DOHH2 (cell line): ENCODE measurements at regions not wholly inside any gene's neighbourhood (a gene's known extent, or its start where the extent isn't known, plus 50 kb on each side); places are given as distances from the start of the nearest gene placed in this dataset.

Experiments used
- H3F3A ChIP-seq: fragments of 200-600 bp; sonication (generic), shearing (Covaris generic); 2 replicates; pipeline ENCODE4 v1.6.0; 2016; ENCODE audit warnings: antibody characterized with exemption, mild to moderate bottlenecking; ENCODE audit not compliant: control insufficient read depth, insufficient read depth
- H3K27ac ChIP-seq: fragments of 200-600 bp; sonication (generic); 2 replicates; pipeline ENCODE4 v1.5.1; 2014; ENCODE audit warnings: low read depth, mild to moderate bottlenecking, low read length, moderate library complexity
- H3K27me3 ChIP-seq: fragments of 200-600 bp; sonication (generic); 2 replicates; pipeline ENCODE4 v1.6.1; 2014; ENCODE audit warnings: mild to moderate bottlenecking, low read length, mixed read lengths; ENCODE audit not compliant: control insufficient read depth
- H3K36me3 ChIP-seq: fragments of 200-600 bp; sonication (generic); 2 replicates; pipeline ENCODE4 v1.6.1; 2014; ENCODE audit warnings: mild to moderate bottlenecking, low read length, moderate library complexity, mixed read lengths; ENCODE audit not compliant: control insufficient read depth
- H3K4me1 ChIP-seq: fragments of 200-600 bp; sonication (generic); 2 replicates; pipeline ENCODE4 v1.6.1; 2014; ENCODE audit warnings: mild to moderate bottlenecking, low read length, mixed read lengths; ENCODE audit not compliant: control insufficient read depth
- H3K4me2 ChIP-seq: fragments of 200-600 bp; sonication (generic); 2 replicates; pipeline ENCODE4 v1.6.0; 2014; ENCODE audit warnings: mild to moderate bottlenecking, low read length, moderate library complexity
- H3K4me3 ChIP-seq: fragments of 200-600 bp; sonication (generic); 2 replicates; pipeline ENCODE4 v1.5.1; 2014; ENCODE audit warnings: mild to moderate bottlenecking, low read length, mixed read lengths
- H3K79me2 ChIP-seq: fragments of 200-600 bp; sonication (generic); 2 replicates; pipeline ENCODE4 v1.6.1; 2014; ENCODE audit warnings: mild to moderate bottlenecking, low read length, mixed read lengths; ENCODE audit not compliant: control insufficient read depth
- H3K9me2 ChIP-seq: fragments of 200-600 bp; sonication (generic); replicated peaks from 2 replicates; pipeline ENCODE4 v1.6.1; 2014; ENCODE audit warnings: mild to moderate bottlenecking, low read length, mixed read lengths; ENCODE audit not compliant: control insufficient read depth
- H3K9me3 ChIP-seq: fragments of 200-600 bp; sonication (generic); 2 replicates; pipeline ENCODE4 v1.6.1; 2014; ENCODE audit warnings: antibody characterized with exemption, low read length, mixed read lengths; ENCODE audit not compliant: control insufficient read depth, insufficient read depth
- H4K20me1 ChIP-seq: fragments of 200-600 bp; sonication (generic); 2 replicates; pipeline ENCODE4 v1.6.0; 2014; ENCODE audit warnings: low read depth, mild to moderate bottlenecking, antibody characterized with exemption, low read length, moderate library complexity; ENCODE audit not compliant: control insufficient read depth, insufficient read depth
- EZH2phosphoT487 ChIP-seq: fragments of 200-600 bp; sonication (generic); IDR thresholded peaks from 2 replicates; pipeline ENCODE4 v1.6.1; 2017; ENCODE audit warnings: borderline replicate concordance, mild to moderate bottlenecking, antibody characterized with exemption, low read length, moderate library complexity, mixed read lengths
- TF ChIP-seq, protein P1 (sequence below): fragments of 200-600 bp; sonication (generic); IDR thresholded peaks from one replicate; pipeline ENCODE4 v1.5.1; 2014; ENCODE audit warnings: antibody characterized with exemption, mild to moderate bottlenecking, low read depth, low read length; ENCODE audit not compliant: poor library complexity, severe bottlenecking

DNA sequence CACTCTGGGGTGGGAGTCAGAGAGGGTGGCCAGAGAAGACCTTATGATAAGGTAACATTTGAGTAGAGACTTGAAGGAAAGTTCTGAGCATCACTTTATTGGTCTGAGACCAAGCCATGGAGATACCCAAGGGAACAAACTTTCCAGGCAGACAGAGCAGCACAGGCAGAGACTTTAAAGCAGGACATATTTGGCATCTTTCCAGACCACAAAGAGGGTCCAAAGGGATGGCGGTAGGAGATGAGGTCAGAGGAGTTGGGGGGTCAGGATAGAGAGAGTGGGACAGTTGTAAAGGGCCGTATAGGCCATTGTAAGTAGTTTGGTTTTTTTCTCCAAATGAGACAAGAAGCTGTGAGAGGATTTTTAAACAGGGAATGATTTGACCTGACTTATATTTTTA lies 344.4 kb downstream of the SEC23A start:
- no peaks in the 10 kb centered on the region for H3K36me3 ChIP-seq
- H3K9me3 ChIP-seq, result no peaks in the 10 kb centered on the region
- no peak overlapping the region for H3K4me3 ChIP-seq
- no peak overlapping the region for H3K27ac ChIP-seq
- H3F3A ChIP-seq, result no peaks in the 10 kb centered on the region
- no peaks in the 10 kb centered on the region for H3K27me3 ChIP-seq
- H4K20me1 ChIP-seq, result no peaks in the 10 kb centered on the region
- no peak overlapping the region for H3K4me2 ChIP-seq
- H3K9me2 ChIP-seq, result no peaks in the 10 kb centered on the region
- no peaks in the 10 kb centered on the region for H3K4me1 ChIP-seq
- H3K79me2 ChIP-seq, result no peaks in the 10 kb centered on the region
- TF ChIP-seq, protein P1, sequence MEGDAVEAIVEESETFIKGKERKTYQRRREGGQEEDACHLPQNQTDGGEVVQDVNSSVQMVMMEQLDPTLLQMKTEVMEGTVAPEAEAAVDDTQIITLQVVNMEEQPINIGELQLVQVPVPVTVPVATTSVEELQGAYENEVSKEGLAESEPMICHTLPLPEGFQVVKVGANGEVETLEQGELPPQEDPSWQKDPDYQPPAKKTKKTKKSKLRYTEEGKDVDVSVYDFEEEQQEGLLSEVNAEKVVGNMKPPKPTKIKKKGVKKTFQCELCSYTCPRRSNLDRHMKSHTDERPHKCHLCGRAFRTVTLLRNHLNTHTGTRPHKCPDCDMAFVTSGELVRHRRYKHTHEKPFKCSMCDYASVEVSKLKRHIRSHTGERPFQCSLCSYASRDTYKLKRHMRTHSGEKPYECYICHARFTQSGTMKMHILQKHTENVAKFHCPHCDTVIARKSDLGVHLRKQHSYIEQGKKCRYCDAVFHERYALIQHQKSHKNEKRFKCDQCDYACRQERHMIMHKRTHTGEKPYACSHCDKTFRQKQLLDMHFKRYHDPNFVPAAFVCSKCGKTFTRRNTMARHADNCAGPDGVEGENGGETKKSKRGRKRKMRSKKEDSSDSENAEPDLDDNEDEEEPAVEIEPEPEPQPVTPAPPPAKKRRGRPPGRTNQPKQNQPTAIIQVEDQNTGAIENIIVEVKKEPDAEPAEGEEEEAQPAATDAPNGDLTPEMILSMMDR, result no peak
- TF ChIP-seq EZH2phosphoT487, result no peak

DNA sequence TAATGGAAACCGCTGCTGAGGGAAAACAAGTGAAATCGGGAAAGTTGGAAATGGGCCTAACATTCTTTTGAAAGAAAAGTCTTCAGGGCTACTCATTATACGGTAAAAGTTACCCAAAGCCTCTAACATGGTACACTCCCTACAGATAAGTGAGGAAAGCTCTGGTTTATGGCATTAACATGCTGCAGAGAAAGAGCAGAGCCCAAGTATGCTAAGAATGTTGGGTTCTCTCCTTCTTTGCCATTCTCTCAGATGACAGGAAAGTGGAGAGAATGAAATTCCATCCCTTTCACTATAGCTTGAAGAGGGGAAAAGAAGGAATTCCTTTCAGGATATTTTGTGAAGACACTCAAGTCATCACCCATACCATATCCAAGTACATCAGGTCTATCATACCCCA lies 348.0 kb downstream of the SEC23A start:
- no peaks in the 10 kb centered on the region for H3K4me1 ChIP-seq
- no peaks in the 10 kb centered on the region for H3K79me2 ChIP-seq
- no peaks in the 10 kb centered on the region for H3K9me2 ChIP-seq
- TF ChIP-seq EZH2phosphoT487, result no peak
- TF ChIP-seq, protein P1, result no peak
- H3K27me3 ChIP-seq, result no peaks in the 10 kb centered on the region; the same call in 1 of the 2 replicates
- no peak overlapping the region for H3K4me2 ChIP-seq
- no peaks in the 10 kb centered on the region for H4K20me1 ChIP-seq
- no peak overlapping the region for H3K27ac ChIP-seq
- no peaks in the 10 kb centered on the region for H3K9me3 ChIP-seq
- H3K4me3 ChIP-seq, result no peak overlapping the region
- no peaks in the 10 kb centered on the region for H3F3A ChIP-seq
- H3K36me3 ChIP-seq, result no peaks in the 10 kb centered on the region

DNA sequence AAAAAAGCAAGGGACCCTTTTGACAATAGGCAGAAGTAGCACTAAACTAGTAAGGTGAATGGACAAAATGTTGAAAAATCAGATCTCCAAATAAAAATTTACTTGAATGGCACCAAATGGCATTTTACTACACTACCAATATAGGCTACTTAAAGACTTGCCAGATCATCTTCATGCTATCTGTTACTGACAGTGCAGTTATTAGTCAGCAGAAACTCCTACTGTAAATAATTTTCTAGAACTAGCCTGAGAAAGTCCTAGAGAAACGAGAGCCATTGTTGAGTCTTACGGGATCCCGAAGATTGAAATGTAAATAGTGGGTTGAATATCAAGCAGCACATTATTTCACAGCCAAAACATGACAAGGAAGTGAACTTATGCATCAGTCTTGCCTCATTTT lies 350.3 kb downstream of the SEC23A start:
- Histone ChIP-seq H3K4me1 (no peaks in the 10 kb centered on the region), H3K27me3 (no peaks in the 10 kb centered on the region; the same call in 1 of the 2 replicates)
- TF ChIP-seq, protein P1, result no peak

DNA sequence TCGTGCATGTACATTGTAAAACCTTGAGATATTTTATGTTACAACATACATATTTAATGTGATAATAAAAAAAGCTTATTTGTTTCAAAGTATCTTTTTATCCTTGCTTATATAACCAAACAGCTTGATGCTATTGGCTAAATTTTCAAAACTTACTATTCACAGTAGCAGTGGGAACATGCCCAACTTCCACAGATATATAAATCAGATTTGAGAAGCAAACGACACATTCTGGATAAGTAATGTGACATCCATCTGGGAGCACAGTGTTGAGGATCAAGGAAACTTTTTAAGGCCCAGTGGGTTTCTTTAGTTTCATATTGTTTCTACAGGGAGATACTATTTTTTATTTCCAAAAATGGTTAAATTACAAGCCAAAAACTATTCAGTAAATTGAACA lies 350.7 kb downstream of the SEC23A start:
- Histone ChIP-seq H3F3A (no peaks in the 10 kb centered on the region), H3K4me1 (no peaks in the 10 kb centered on the region), H3K36me3 (no peaks in the 10 kb centered on the region), H3K4me2 (no peak overlapping the region), H3K9me2 (no peaks in the 10 kb centered on the region), H3K4me3 (no peak overlapping the region), H4K20me1 (no peaks in the 10 kb centered on the region), H3K79me2 (no peaks in the 10 kb centered on the region), H3K9me3 (no peaks in the 10 kb centered on the region), H3K27ac (no peak overlapping the region), H3K27me3 (no peaks in the 10 kb centered on the region; the same call in 1 of the 2 replicates)
- TF ChIP-seq, protein P1, result no peak
- TF ChIP-seq EZH2phosphoT487, result no peak

More for the DNA sequence above, 350.3 kb downstream of the SEC23A start:
- no peaks in the 10 kb centered on the region for H4K20me1 ChIP-seq
- H3K27ac ChIP-seq, result no peak overlapping the region
- H3K36me3 ChIP-seq, result no peaks in the 10 kb centered on the region
- no peaks in the 10 kb centered on the region for H3F3A ChIP-seq
- H3K9me2 ChIP-seq, result no peaks in the 10 kb centered on the region
- H3K4me2 ChIP-seq, result no peak overlapping the region
- no peak overlapping the region for H3K4me3 ChIP-seq
- no peaks in the 10 kb centered on the region for H3K9me3 ChIP-seq
- H3K79me2 ChIP-seq, result no peaks in the 10 kb centered on the region
